GM12878 (cell line): ENCODE measurements at regions not wholly inside any gene's neighbourhood (a gene's known extent, or its start where the extent isn't known, plus 50 kb on each side); places are given as distances from the start of the nearest gene placed in this dataset.

ENCODE experiments used
- ATAC-seq: fragments of 200-7000 bp; cut with Tn5 transposase; 3 replicates; pipeline ENCODE4 v1.9.1; 2020; ENCODE audit warnings: mild to moderate bottlenecking, moderate library complexity
- BruUV-seq: library from RNA; stranded (reverse); fragments of 400-500 nt; replicated peaks from 2 replicates; lab custom pipeline; 2021; lab: Mats Ljungman, UMichigan
- CTCF ChIA-PET: fragments of 300-600 bp; sonication (Branson Sonifier 250); formaldehyde crosslinking; extraction: SDS; loops from one replicate; lab custom pipeline; 2021; ENCODE audit warnings: inconsistent platforms; lab: Yijun Ruan, JAX
- POLR2A ChIA-PET: fragments of 350-600 bp; formaldehyde crosslinking; extraction: SDS; loops from one replicate; lab custom pipeline; 2021; ENCODE audit warnings: inconsistent platforms; lab: Charles Lee
- RAD21 ChIA-PET: fragments of 300-600 bp; sonication (Branson Sonifier 250); formaldehyde crosslinking; loops from one replicate; lab custom pipeline; 2023; ENCODE audit warnings: antibody characterized with exemption; ENCODE audit not compliant: unreplicated experiment; lab: Charles Lee
- SMC1A ChIA-PET: fragments of 300-600 bp; sonication (Branson Sonifier 250); formaldehyde crosslinking; loops from one replicate; lab custom pipeline; 2023; ENCODE audit not compliant: unreplicated experiment, uncharacterized antibody; lab: Charles Lee
- DNase-seq: peaks from one replicate; pipeline ENCODE4 v3.0.0-alpha.2; 2011; ENCODE audit warnings: low read depth, low spot score
- FAIRE-seq: peaks from 3 replicates; lab custom pipeline; 2011; peaks lifted over from hg19 to GRCh38; lab: Jason Lieb, UNC
- H2AFZ ChIP-seq: 2 replicates; pipeline ENCODE4 v1.6.0; 2011; ENCODE audit warnings: low read depth, low read length, control low read depth; ENCODE audit not compliant: control insufficient read depth
- H3K27ac ChIP-seq: 2 replicates; pipeline ENCODE4 v1.5.1; 2011; ENCODE audit warnings: control low read depth; ENCODE audit not compliant: control insufficient read depth, insufficient read depth
- H3K27me3 ChIP-seq, 2 experiments: replicated peaks in 1 of 2; 2 replicates each; pipeline versions ENCODE4 v1.6.0 to v1.6.1; 2011; ENCODE audit warnings: low read length in 1 of 2; ENCODE audit not compliant: control insufficient read depth in 2 of 2, insufficient read depth in 2 of 2
- H3K36me3 ChIP-seq, 2 experiments: 2 replicates each; pipeline ENCODE4 v1.5.1; 2011; ENCODE audit warnings: low read length in 1 of 2; ENCODE audit not compliant: control insufficient read depth in 2 of 2, insufficient read depth in 2 of 2
- H3K4me1 ChIP-seq: 2 replicates; pipeline ENCODE4 v1.6.1; 2011; ENCODE audit warnings: mild to moderate bottlenecking, low read length, moderate library complexity, mixed read lengths; ENCODE audit not compliant: control insufficient read depth, insufficient read depth
- H3K4me2 ChIP-seq: 2 replicates; pipeline ENCODE4 v1.6.0; 2011; ENCODE audit warnings: control low read depth; ENCODE audit not compliant: control insufficient read depth, insufficient read depth
- H3K4me3 ChIP-seq: fragments of 200-600 bp; sonication (generic); 2 replicates; pipeline ENCODE4 v1.5.1; 2016
- H3K79me2 ChIP-seq: 2 replicates; pipeline ENCODE4 v1.6.0; 2011; ENCODE audit warnings: low read length; ENCODE audit not compliant: control insufficient read depth, insufficient read depth
- H3K9ac ChIP-seq: 2 replicates; pipeline ENCODE4 v1.8.0; 2011; ENCODE audit warnings: low read length, control low read depth, mixed read lengths; ENCODE audit not compliant: control insufficient read depth, insufficient read depth
- H3K9me3 ChIP-seq: replicated peaks from 3 replicates; pipeline ENCODE4 v1.5.1; 2011; ENCODE audit warnings: mild to moderate bottlenecking, low read length; ENCODE audit not compliant: control insufficient read depth, insufficient read depth
- H4K20me1 ChIP-seq: 2 replicates; pipeline ENCODE4 v1.6.0; 2011; ENCODE audit not compliant: control insufficient read depth, insufficient read depth
- BACH1 ChIP-seq: fragments of 450-650 bp; IDR thresholded peaks from 2 replicates; pipeline ENCODE4 v1.6.1; 2017; ENCODE audit warnings: mild to moderate bottlenecking, borderline replicate concordance
- BHLHE40 ChIP-seq, 2 experiments: fragments of 450-650 bp in 1 of 2; IDR thresholded peaks; 2 replicates each; pipeline ENCODE4 v1.6.1; 2011 to 2017; ENCODE audit warnings: low read depth in 2 of 2, borderline replicate concordance in 1 of 2, improper control_type of control experiment in 1 of 2, low read length in 1 of 2, mild to moderate bottlenecking in 1 of 2
- HCFC1 ChIP-seq: fragments of 150-350 bp; IDR thresholded peaks from 2 replicates; pipeline ENCODE4 v1.6.1; 2014; ENCODE audit warnings: low read length
- MXI1 ChIP-seq: fragments of 150-350 bp; IDR thresholded peaks from 2 replicates; pipeline ENCODE4 v1.6.1; 2011; ENCODE audit warnings: low read depth, mild to moderate bottlenecking, inconsistent platforms, low read length, improper control_type of control experiment
- NFXL1 ChIP-seq: fragments of 450-650 bp; IDR thresholded peaks from 2 replicates; pipeline ENCODE4 v1.6.1; 2017; ENCODE audit warnings: antibody characterized with exemption, mild to moderate bottlenecking, borderline replicate concordance
- POLR2A ChIP-seq: IDR thresholded peaks from 2 replicates; pipeline ENCODE4 v1.6.1; 2011; ENCODE audit warnings: low read depth, mild to moderate bottlenecking, low read length
- POU2F2 ChIP-seq: IDR thresholded peaks from 3 replicates; pipeline ENCODE4 v1.6.1; 2011; ENCODE audit warnings: low read depth, mild to moderate bottlenecking, low read length, borderline replicate concordance
- RCOR1 ChIP-seq: conservative IDR thresholded peaks from 2 replicates; pipeline ENCODE4 v1.6.1; 2012; ENCODE audit warnings: low read depth, low read length, improper control_type of control experiment
- SREBF1 ChIP-seq: IDR thresholded peaks from 2 replicates; pipeline ENCODE4 v1.6.1; 2012; ENCODE audit warnings: mild to moderate bottlenecking, low read length
- SUZ12 ChIP-seq: fragments of 200-600 bp; sonication (generic); IDR thresholded peaks from one replicate; pipeline ENCODE4 v1.6.1; 2018; ENCODE audit warnings: antibody characterized with exemption, mild to moderate bottlenecking; ENCODE audit not compliant: unreplicated experiment
- TCF12 ChIP-seq: IDR thresholded peaks from 2 replicates; pipeline ENCODE4 v1.6.1; 2011; ENCODE audit warnings: low read depth, mild to moderate bottlenecking, low read length
- TCF7 ChIP-seq: IDR thresholded peaks from 2 replicates; pipeline ENCODE4 v1.6.1; 2014; ENCODE audit warnings: antibody characterized with exemption, borderline replicate concordance
- ZNF207 ChIP-seq: fragments of 450-650 bp; IDR thresholded peaks from 2 replicates; pipeline ENCODE4 v1.6.1; 2014; ENCODE audit warnings: antibody characterized with exemption, mild to moderate bottlenecking, borderline replicate concordance
- ZNF622 ChIP-seq: fragments of 450-650 bp; IDR thresholded peaks from 2 replicates; pipeline ENCODE4 v1.6.1; 2017; ENCODE audit warnings: mild to moderate bottlenecking, inconsistent platforms
- in situ Hi-C: fragments of 300-500 bp; cut with MboI; formaldehyde crosslinking; loops from 9 replicates; pipeline ENCODE4 v1.14.3; 2018; ENCODE audit warnings: mixed read lengths
- intact Hi-C: fragments of 100-400 bp; cut with micrococcal nuclease; formaldehyde crosslinking; loops from one replicate; pipeline ENCODE4 v1.14.2; 2022; ENCODE audit not compliant: unreplicated experiment
- TF ChIP-seq, protein P1 (sequence below): fragments of 450-650 bp; IDR thresholded peaks from 2 replicates; pipeline ENCODE4 v1.6.1; 2017; ENCODE audit warnings: borderline replicate concordance
- TF ChIP-seq, protein P2 (sequence below): IDR thresholded peaks from 2 replicates; pipeline ENCODE4 v1.6.1; 2012; ENCODE audit warnings: low read depth, low read length, improper control_type of control experiment
- TF ChIP-seq, protein P3 (sequence below): IDR thresholded peaks from 2 replicates; pipeline ENCODE4 v1.6.1; 2011; ENCODE audit warnings: mild to moderate bottlenecking, low read depth, low read length, moderate library complexity; ENCODE audit not compliant: insufficient replicate concordance
- TF ChIP-seq, protein P4 (sequence below): fragments of 450-650 bp; IDR thresholded peaks from 2 replicates; pipeline ENCODE4 v1.6.1; 2017; ENCODE audit warnings: antibody characterized with exemption, mild to moderate bottlenecking, moderate library complexity

DNA sequence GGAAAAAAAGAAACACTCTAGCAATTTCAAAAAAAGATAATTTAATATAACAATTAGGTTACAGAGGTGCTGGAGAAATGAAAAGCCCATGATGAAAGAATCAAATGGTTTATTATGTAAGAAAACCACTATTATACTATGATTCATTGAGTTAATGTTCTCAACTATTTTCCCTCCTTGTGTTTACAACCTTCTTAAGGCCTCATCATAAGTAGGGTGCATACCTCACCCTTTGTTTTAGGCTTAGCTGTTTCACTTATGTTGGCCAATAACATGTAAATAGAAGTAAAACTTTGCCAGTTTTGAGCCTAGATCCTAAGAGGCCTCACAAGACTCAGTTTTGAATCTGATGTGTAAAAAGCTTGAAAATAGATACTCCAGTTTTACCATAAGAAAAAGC lies 418.3 kb upstream of the DDX18 start:
- ChIA-PET POLR2A (no interaction called here), SMC1A (no interaction called here), CTCF (interaction anchor here (1.9 kb wide), 1 partner anchor 23 kb away, joined by 4 read pairs; no protein-coding TSS in a partner anchor), RAD21 (no interaction called here)
- in situ Hi-C loops: no loop called here
- BruUV-seq: no TSS peak
- no peak for ATAC-seq
- H3K9ac ChIP-seq: no peak overlapping the region
- H3K9me3 ChIP-seq: no peaks in the 10 kb centered on the region
- H3K4me3 ChIP-seq: no peak overlapping the region
- no peak for DNase-seq
- no peaks in the 10 kb centered on the region for H3K4me1 ChIP-seq
- FAIRE-seq: no peak
- intact Hi-C loops: no loop called here
- no peaks in the 10 kb centered on the region for H4K20me1 ChIP-seq
- H2AFZ ChIP-seq: no peak overlapping the region
- H3K4me2 ChIP-seq: no peak overlapping the region
- no peak overlapping the region for H3K27ac ChIP-seq
- H3K36me3 ChIP-seq: no peaks in the 10 kb centered on the region
- H3K27me3 ChIP-seq: no peaks in the 10 kb centered on the region
- no peaks in the 10 kb centered on the region for H3K79me2 ChIP-seq
- TF ChIP-seq TCF12 (no peak), TCF7 (no peak), NFXL1 (no peak), ZNF622 (no peak), BHLHE40 (IDR thresholded peaks at IDR 0.05; ENCODE audit: borderline replicate concordance in 1 of 2, low read depth in 2 of 2, low read length in 1 of 2) (no peak), BACH1 (no peak), HCFC1 (no peak), POU2F2 (no peak), POLR2A (no peak), MXI1 (no peak), ZNF207 (no peak), RCOR1 (no peak), SUZ12 (no peak), SREBF1 (no peak)
- TF ChIP-seq, protein P1, sequence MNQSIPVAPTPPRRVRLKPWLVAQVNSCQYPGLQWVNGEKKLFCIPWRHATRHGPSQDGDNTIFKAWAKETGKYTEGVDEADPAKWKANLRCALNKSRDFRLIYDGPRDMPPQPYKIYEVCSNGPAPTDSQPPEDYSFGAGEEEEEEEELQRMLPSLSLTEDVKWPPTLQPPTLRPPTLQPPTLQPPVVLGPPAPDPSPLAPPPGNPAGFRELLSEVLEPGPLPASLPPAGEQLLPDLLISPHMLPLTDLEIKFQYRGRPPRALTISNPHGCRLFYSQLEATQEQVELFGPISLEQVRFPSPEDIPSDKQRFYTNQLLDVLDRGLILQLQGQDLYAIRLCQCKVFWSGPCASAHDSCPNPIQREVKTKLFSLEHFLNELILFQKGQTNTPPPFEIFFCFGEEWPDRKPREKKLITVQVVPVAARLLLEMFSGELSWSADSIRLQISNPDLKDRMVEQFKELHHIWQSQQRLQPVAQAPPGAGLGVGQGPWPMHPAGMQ: no peak
- TF ChIP-seq, protein P2, sequence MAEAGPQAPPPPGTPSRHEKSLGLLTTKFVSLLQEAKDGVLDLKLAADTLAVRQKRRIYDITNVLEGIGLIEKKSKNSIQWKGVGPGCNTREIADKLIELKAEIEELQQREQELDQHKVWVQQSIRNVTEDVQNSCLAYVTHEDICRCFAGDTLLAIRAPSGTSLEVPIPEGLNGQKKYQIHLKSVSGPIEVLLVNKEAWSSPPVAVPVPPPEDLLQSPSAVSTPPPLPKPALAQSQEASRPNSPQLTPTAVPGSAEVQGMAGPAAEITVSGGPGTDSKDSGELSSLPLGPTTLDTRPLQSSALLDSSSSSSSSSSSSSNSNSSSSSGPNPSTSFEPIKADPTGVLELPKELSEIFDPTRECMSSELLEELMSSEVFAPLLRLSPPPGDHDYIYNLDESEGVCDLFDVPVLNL: no peak
- TF ChIP-seq, protein P3, sequence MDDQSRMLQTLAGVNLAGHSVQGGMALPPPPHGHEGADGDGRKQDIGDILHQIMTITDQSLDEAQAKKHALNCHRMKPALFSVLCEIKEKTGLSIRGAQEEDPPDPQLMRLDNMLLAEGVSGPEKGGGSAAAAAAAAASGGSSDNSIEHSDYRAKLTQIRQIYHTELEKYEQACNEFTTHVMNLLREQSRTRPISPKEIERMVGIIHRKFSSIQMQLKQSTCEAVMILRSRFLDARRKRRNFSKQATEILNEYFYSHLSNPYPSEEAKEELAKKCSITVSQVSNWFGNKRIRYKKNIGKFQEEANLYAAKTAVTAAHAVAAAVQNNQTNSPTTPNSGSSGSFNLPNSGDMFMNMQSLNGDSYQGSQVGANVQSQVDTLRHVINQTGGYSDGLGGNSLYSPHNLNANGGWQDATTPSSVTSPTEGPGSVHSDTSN: no peak
- TF ChIP-seq, protein P4, sequence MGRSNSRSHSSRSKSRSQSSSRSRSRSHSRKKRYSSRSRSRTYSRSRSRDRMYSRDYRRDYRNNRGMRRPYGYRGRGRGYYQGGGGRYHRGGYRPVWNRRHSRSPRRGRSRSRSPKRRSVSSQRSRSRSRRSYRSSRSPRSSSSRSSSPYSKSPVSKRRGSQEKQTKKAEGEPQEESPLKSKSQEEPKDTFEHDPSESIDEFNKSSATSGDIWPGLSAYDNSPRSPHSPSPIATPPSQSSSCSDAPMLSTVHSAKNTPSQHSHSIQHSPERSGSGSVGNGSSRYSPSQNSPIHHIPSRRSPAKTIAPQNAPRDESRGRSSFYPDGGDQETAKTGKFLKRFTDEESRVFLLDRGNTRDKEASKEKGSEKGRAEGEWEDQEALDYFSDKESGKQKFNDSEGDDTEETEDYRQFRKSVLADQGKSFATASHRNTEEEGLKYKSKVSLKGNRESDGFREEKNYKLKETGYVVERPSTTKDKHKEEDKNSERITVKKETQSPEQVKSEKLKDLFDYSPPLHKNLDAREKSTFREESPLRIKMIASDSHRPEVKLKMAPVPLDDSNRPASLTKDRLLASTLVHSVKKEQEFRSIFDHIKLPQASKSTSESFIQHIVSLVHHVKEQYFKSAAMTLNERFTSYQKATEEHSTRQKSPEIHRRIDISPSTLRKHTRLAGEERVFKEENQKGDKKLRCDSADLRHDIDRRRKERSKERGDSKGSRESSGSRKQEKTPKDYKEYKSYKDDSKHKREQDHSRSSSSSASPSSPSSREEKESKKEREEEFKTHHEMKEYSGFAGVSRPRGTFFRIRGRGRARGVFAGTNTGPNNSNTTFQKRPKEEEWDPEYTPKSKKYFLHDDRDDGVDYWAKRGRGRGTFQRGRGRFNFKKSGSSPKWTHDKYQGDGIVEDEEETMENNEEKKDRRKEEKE: no peak
